ENCODE measurements at regions not wholly inside any gene's neighbourhood (a gene's known extent, or its start where the extent isn't known, plus 50 kb on each side); places are given as distances from the start of the nearest gene placed in this dataset.

DNA sequence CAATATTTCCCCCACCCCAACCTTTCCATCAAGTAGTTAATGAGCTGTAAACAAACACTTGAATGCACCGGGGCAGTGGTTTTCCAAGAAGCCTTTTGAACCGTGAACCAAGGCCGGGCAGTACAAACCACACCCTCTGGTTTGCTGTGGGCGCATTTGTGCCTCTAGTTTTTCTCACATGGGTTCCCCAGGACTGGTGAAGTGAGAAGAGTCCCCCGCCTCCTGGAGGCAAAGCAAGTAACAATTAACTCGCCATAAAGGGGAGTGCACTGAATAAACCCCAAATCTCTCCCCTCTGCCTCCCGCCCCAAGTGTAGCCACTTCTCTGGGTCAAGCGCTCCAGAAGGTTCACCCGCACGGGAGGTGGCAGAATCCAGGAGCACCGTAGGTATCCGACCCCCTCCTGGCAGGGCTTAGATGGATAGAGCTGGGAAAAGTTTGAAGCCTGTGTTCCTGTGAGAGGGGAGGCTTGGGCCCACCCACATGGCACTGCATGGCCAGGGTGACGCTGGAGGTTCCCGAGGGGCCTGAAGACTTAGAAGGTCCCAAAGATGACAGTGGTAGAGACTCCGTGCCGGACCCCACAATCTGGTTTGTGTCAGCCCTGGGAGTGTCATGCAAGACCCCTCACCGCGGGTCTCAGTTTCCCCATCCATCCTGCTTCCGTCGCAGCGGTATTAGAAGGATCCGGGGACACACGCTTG, 182.2 kb downstream of the SMAD2 start:
- TF ChIP-seq CTCF (conservative IDR thresholded peaks at IDR 0.05; ENCODE audit: low read depth in 2 of 2) (no peak), EZH2 (IDR thresholded peaks at IDR 0.05; ENCODE audit: low read depth, unreplicated experiment) (no peak), POLR2AphosphoS5 (IDR thresholded peaks at IDR 0.05; ENCODE audit: low read depth) (no peak), NANOG (IDR thresholded peaks at IDR 0.05; ENCODE audit: borderline replicate concordance) (no peak), EZH2phosphoT487 (IDR thresholded peaks at IDR 0.05; ENCODE audit: unreplicated experiment) (no peak), REST (IDR thresholded peaks at IDR 0.05; ENCODE audit: unreplicated experiment) (no peak), CREB1 (CRISPR knock-in tag; IDR thresholded peaks at IDR 0.05; ENCODE audit: low read depth) (no peak), JUNB (IDR thresholded peaks at IDR 0.05; ENCODE audit: unreplicated experiment) (no peak)
